HL-60 (cell line): ENCODE measurements at regions not wholly inside any gene's neighbourhood (a gene's known extent, or its start where the extent isn't known, plus 50 kb on each side); places are given as distances from the start of the nearest gene placed in this dataset.
A peak's percentile ranks its signal among the peaks of the same experiment; 100 is the strongest.

ENCODE experiments used
- DNase-seq, 2 experiments: peaks; one replicate each; pipeline ENCODE4 v3.0.0-alpha.2; 2010 to 2020; ENCODE audit warnings: low read depth in 1 of 2, low spot score in 1 of 2
- H3K27ac ChIP-seq: fragments of 250-450 bp; sonication (Bioruptor Pico); replicated peaks from 2 replicates; pipeline ENCODE4 v1.5.1; 2020; ENCODE audit warnings: mild to moderate bottlenecking, moderate library complexity
- H3K27me3 ChIP-seq: fragments of 250-450 bp; sonication (Bioruptor Pico); 2 replicates; pipeline ENCODE4 v1.5.1; 2021; ENCODE audit warnings: mild to moderate bottlenecking, moderate library complexity; ENCODE audit not compliant: insufficient read depth, poor library complexity, severe bottlenecking
- H3K4me3 ChIP-seq: replicated peaks from 2 replicates; pipeline ENCODE4 v1.5.1; 2011; ENCODE audit warnings: mild to moderate bottlenecking, control low read depth, low read length; ENCODE audit not compliant: insufficient read depth
- CTCF ChIP-seq: IDR thresholded peaks from one replicate; pipeline ENCODE4 v1.5.1; 2011; ENCODE audit warnings: low read length, control low read depth, inconsistent platforms; ENCODE audit not compliant: insufficient read depth
- GABPA ChIP-seq: IDR thresholded peaks from 2 replicates; pipeline ENCODE4 v1.6.1; 2012; ENCODE audit warnings: low read depth
- POLR2AphosphoS5 ChIP-seq: IDR thresholded peaks from 2 replicates; pipeline ENCODE4 v1.6.1; 2012; ENCODE audit warnings: low read depth
- REST ChIP-seq: IDR thresholded peaks from 2 replicates; pipeline ENCODE4 v1.6.1; 2012; ENCODE audit warnings: low read depth; ENCODE audit not compliant: insufficient replicate concordance
- SPI1 ChIP-seq: IDR thresholded peaks from 2 replicates; pipeline ENCODE4 v1.6.1; 2012; ENCODE audit warnings: low read depth, mild to moderate bottlenecking, borderline replicate concordance

GRCh38 chr6:111950661-111951496 lies 77.6 kb upstream of the FYN start:
- DNase-seq: no peak
- Histone ChIP-seq H3K4me3 (no peak overlapping the region), H3K27me3 (no peaks in the 10 kb centered on the region), H3K27ac (no peak overlapping the region)
- TF ChIP-seq REST: no peak

- Histone ChIP-seq H3K27me3 (no peaks in the 10 kb centered on the region), H3K27ac (no peak overlapping the region), H3K4me3 (no peak overlapping the region)
- TF ChIP-seq POLR2AphosphoS5: no peak
- TF ChIP-seq REST: no peak
- no peak for TF ChIP-seq GABPA
- TF ChIP-seq SPI1: no peak
- no peak for TF ChIP-seq CTCF
- no peak for DNase-seq
These were observed 78.3 kb upstream of the FYN start for GRCh38 chr6:111951497-111952085.

- H3K27me3 ChIP-seq: no peaks in the 10 kb centered on the region
- no peak overlapping the region for H3K4me3 ChIP-seq
- TF ChIP-seq SPI1 (no peak), GABPA (no peak)
- no peak overlapping the region for H3K27ac ChIP-seq
- no peak for DNase-seq
These were observed 79.0 kb upstream of the FYN start for GRCh38 chr6:111952274-111952673.

- DNase-seq: no peak
- H3K4me3 ChIP-seq: no peak overlapping the region
- no peaks in the 10 kb centered on the region for H3K27me3 ChIP-seq
- H3K27ac ChIP-seq: no peak overlapping the region
- TF ChIP-seq GABPA (no peak), SPI1 (peak; percentile 80)
These were observed 79.7 kb upstream of the FYN start for GRCh38 chr6:111952821-111953540.

GRCh38 chr6:111956098-111956497 lies 82.8 kb upstream of the FYN start:
- no peak for DNase-seq
- no peak for TF ChIP-seq REST
- TF ChIP-seq SPI1: no peak
- no peak for TF ChIP-seq POLR2AphosphoS5
- no peak for TF ChIP-seq CTCF
- TF ChIP-seq GABPA: no peak
- no peaks in the 10 kb centered on the region for H3K27me3 ChIP-seq
- H3K4me3 ChIP-seq: no peak overlapping the region
- H3K27ac ChIP-seq: no peak overlapping the region
